GM12864 (cell line): ENCODE measurements at regions not wholly inside any gene's neighbourhood (a gene's known extent, or its start where the extent isn't known, plus 50 kb on each side); places are given as distances from the start of the nearest gene placed in this dataset.

Experiments
- DNase-seq: peaks from one replicate; pipeline ENCODE4 v3.0.0-alpha.2; 2011; ENCODE audit warnings: low read depth
- H3K4me3 ChIP-seq: 2 replicates; pipeline ENCODE4 v1.5.1; 2011; ENCODE audit warnings: mild to moderate bottlenecking, low read depth, low read length, control low read depth
- CTCF ChIP-seq: IDR thresholded peaks from 2 replicates; pipeline ENCODE4 v1.5.1; 2011; ENCODE audit warnings: low read depth, mild to moderate bottlenecking, moderate library complexity, low read length, control low read depth, inconsistent platforms; ENCODE audit errors: missing control alignments

- H3K4me3 ChIP-seq: no peak overlapping the region
- TF ChIP-seq CTCF: no peak
- no peak for DNase-seq
Measured at GRCh38 chr12:111310076-111310870, 58.6 kb downstream of the PHETA1 start.

GRCh38 chr12:111309584-111309983, 59.3 kb downstream of the PHETA1 start:
- no peak for DNase-seq
- no peak for TF ChIP-seq CTCF
- H3K4me3 ChIP-seq: no peak overlapping the region

GRCh38 chr12:111308473-111308872, 60.4 kb downstream of the PHETA1 start:
- TF ChIP-seq CTCF: no peak
- DNase-seq: no peak
- no peak overlapping the region for H3K4me3 ChIP-seq

- TF ChIP-seq CTCF: peak; percentile 92
- H3K4me3 ChIP-seq: no peak overlapping the region
- no peak for DNase-seq
Measured at GRCh38 chr12:111304642-111305071, 64.2 kb downstream of the PHETA1 start.

DNA sequence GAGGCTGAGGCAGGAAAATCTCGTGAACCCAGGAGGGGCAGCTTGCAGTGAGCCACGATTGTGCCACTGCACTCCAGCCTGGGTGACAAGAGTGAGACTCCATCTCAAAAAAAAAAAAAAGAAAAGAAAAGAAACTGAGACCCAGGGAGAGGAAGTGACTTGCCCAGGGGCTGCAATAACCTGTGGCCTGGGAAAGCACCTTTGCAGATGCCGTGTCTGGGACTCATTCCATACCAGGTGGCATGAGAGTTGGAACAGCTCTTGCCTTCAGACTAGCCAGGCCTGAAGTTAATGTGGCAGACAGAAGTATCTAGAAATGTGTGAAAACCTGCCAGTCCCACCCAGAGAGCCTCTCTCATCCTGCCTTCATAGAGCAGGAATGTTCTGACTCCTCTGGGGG, 65.4 kb downstream of the PHETA1 start:
- no peak for DNase-seq
- no peak overlapping the region for H3K4me3 ChIP-seq
- no peak for TF ChIP-seq CTCF

GRCh38 chr12:111298582-111299436, 70.1 kb downstream of the PHETA1 start:
- no peak overlapping the region for H3K4me3 ChIP-seq
- no peak for DNase-seq
- peak; percentile 84 for TF ChIP-seq CTCF
